Fibroblast of lung (primary cell): ENCODE measurements at regions not wholly inside any gene's neighbourhood (a gene's known extent, or its start where the extent isn't known, plus 50 kb on each side); places are given as distances from the start of the nearest gene placed in this dataset.

Experiments used
- DNase-seq, 2 donors: peaks; one replicate each; pipeline versions ENCODE4 v3.0.0 to v3.0.0-alpha.2; 2010; ENCODE audit warnings: low read depth in 2 of 2
- H2AFZ ChIP-seq: 2 replicates; pipeline ENCODE4 v1.5.1; 2012; ENCODE audit warnings: low read length, control low read depth, inconsistent platforms
- H3K27ac ChIP-seq: 2 replicates; pipeline ENCODE4 v1.5.1; 2011; ENCODE audit warnings: low read length, control low read depth; ENCODE audit not compliant: insufficient read depth
- H3K27me3 ChIP-seq: 2 replicates; pipeline ENCODE4 v1.5.1; 2011; ENCODE audit warnings: mild to moderate bottlenecking, low read length; ENCODE audit not compliant: control insufficient read depth, insufficient read depth
- H3K36me3 ChIP-seq: 2 replicates; pipeline ENCODE4 v1.5.1; 2011; ENCODE audit warnings: low read length; ENCODE audit not compliant: control insufficient read depth, insufficient read depth
- H3K4me1 ChIP-seq: 2 replicates; pipeline ENCODE4 v1.5.1; 2011; ENCODE audit warnings: low read length; ENCODE audit not compliant: control insufficient read depth, insufficient read depth; ENCODE audit errors: extremely low read depth
- H3K4me2 ChIP-seq: 2 replicates; pipeline ENCODE4 v1.5.1; 2011; ENCODE audit warnings: low read length, control low read depth; ENCODE audit not compliant: insufficient read depth; ENCODE audit errors: extremely low read depth
- H3K4me3 ChIP-seq, 4 experiments: fragments of 200-600 bp in 1 of 4; sonication (generic) in 1 of 4; replicated peaks in 1 of 4; 2 replicates each; pipeline ENCODE4 v1.5.1; 2011 to 2016; ENCODE audit warnings: low read length in 4 of 4, low read depth in 3 of 4, mild to moderate bottlenecking in 3 of 4, control low read depth in 2 of 4, inconsistent platforms in 1 of 4, mixed read lengths in 1 of 4; ENCODE audit not compliant: insufficient read depth in 1 of 4; ENCODE audit errors: control extremely low read depth in 1 of 4
- H3K79me2 ChIP-seq: 2 replicates; pipeline ENCODE4 v1.5.1; 2012; ENCODE audit warnings: mild to moderate bottlenecking, low read length, inconsistent platforms; ENCODE audit not compliant: control insufficient read depth, insufficient read depth
- H3K9ac ChIP-seq: 2 replicates; pipeline ENCODE4 v1.5.1; 2011; ENCODE audit warnings: mild to moderate bottlenecking, low read length, control low read depth; ENCODE audit not compliant: insufficient read depth
- H3K9me3 ChIP-seq: 2 replicates; pipeline ENCODE4 v1.5.1; 2012; ENCODE audit warnings: low read depth, low read length; ENCODE audit not compliant: control insufficient read depth, insufficient read depth
- H4K20me1 ChIP-seq: 2 replicates; pipeline ENCODE4 v1.5.1; 2011; ENCODE audit warnings: low read length; ENCODE audit not compliant: control insufficient read depth, insufficient read depth; ENCODE audit errors: extremely low read depth
- CTCF ChIP-seq, 2 donors: IDR thresholded peaks in 1 of 2; conservative IDR thresholded peaks in 1 of 2; 1 replicate in 1 of 2; 2 replicates in 1 of 2; pipeline ENCODE4 v1.5.1; 2011 to 2012; ENCODE audit warnings: low read length in 2 of 2, control low read depth in 1 of 2, inconsistent platforms in 1 of 2, low read depth in 1 of 2, mild to moderate bottlenecking in 1 of 2
- EZH2 ChIP-seq: IDR thresholded peaks from 2 replicates; pipeline ENCODE4 v1.5.1; 2012; ENCODE audit warnings: low read length, control low read depth, mild to moderate bottlenecking; ENCODE audit errors: missing control alignments

- no peak overlapping the region for H2AFZ ChIP-seq
- no peaks in the 10 kb centered on the region for H3K27me3 ChIP-seq
- no peaks in the 10 kb centered on the region for H3K79me2 ChIP-seq
These were observed 95.2 kb downstream of the TTC32 start for GRCh38 chr2:19806591-19806990.

GRCh38 chr2:19806131-19806530, 95.7 kb downstream of the TTC32 start:
- Histone ChIP-seq H3K27me3 (no peaks in the 10 kb centered on the region), H3K9ac (no peak overlapping the region), H3K4me3 (no peak overlapping the region), H3K9me3 (no peaks in the 10 kb centered on the region), H3K79me2 (no peaks in the 10 kb centered on the region), H2AFZ (no peak overlapping the region), H3K4me1 (peaks cover 7% of the 10 kb centered on the region), H3K27ac (no peak overlapping the region), H3K4me2 (no peak overlapping the region), H3K36me3 (no peaks in the 10 kb centered on the region), H4K20me1 (no peaks in the 10 kb centered on the region)
- TF ChIP-seq CTCF (conservative IDR thresholded peaks at IDR 0.05 in 1 of 2, IDR thresholded peaks at IDR 0.05 in 1 of 2; ENCODE audit: low read depth in 1 of 2, low read length in 2 of 2) (no peak), EZH2 (no peak)
- DNase-seq, result no peak

More at GRCh38 chr2:19806591-19806990, 95.2 kb downstream of the TTC32 start:
- DNase-seq, result no peak
- no peak for TF ChIP-seq CTCF (conservative IDR thresholded peaks at IDR 0.05 in 1 of 2, IDR thresholded peaks at IDR 0.05 in 1 of 2; ENCODE audit: low read depth in 1 of 2, low read length in 2 of 2)
- TF ChIP-seq EZH2, result no peak
- Histone ChIP-seq H3K4me2 (no peak overlapping the region), H3K4me1 (peaks cover 6% of the 10 kb centered on the region), H4K20me1 (no peaks in the 10 kb centered on the region), H3K9me3 (no peaks in the 10 kb centered on the region), H3K36me3 (no peaks in the 10 kb centered on the region), H3K4me3 (no peak overlapping the region), H3K9ac (no peak overlapping the region), H3K27ac (no peak overlapping the region)

GRCh38 chr2:19805266-19805665, 96.5 kb downstream of the TTC32 start:
- Histone ChIP-seq H3K36me3 (no peaks in the 10 kb centered on the region), H3K27ac (no peak overlapping the region), H3K9me3 (no peaks in the 10 kb centered on the region), H3K9ac (no peak overlapping the region), H2AFZ (no peak overlapping the region), H3K79me2 (no peaks in the 10 kb centered on the region), H3K4me1 (peaks cover 11% of the 10 kb centered on the region), H3K27me3 (no peaks in the 10 kb centered on the region), H3K4me2 (no peak overlapping the region), H3K4me3 (no peak overlapping the region), H4K20me1 (no peaks in the 10 kb centered on the region)
- TF ChIP-seq EZH2 (no peak), CTCF (conservative IDR thresholded peaks at IDR 0.05 in 1 of 2, IDR thresholded peaks at IDR 0.05 in 1 of 2; ENCODE audit: low read depth in 1 of 2, low read length in 2 of 2) (no peak)
- no peak for DNase-seq
